Body of pancreas (tissue), 4 donors: ENCODE measurements at regions not wholly inside any gene's neighbourhood (a gene's known extent, or its start where the extent isn't known, plus 50 kb on each side); places are given as distances from the start of the nearest gene placed in this dataset.

Experiments used
- ATAC-seq: fragments of 150-250 bp; one replicate; pipeline ENCODE4 v1.9.1; 2016
- DNase-seq, 4 donors: peaks; one replicate each; pipeline ENCODE4 v3.0.0-alpha.2; 2019
- H3K27ac ChIP-seq, 4 donors: fragments of 200-600 bp; sonication (generic); 1 replicate in 3 of 4; 2 replicates in 1 of 4; pipeline versions ENCODE4 v1.5.1 to v1.6.1; 2016 to 2019; ENCODE audit warnings: mild to moderate bottlenecking in 1 of 4, mixed read lengths in 1 of 4, moderate library complexity in 1 of 4
- H3K27me3 ChIP-seq, 2 donors: fragments of 200-600 bp; sonication (generic); one replicate each; pipeline ENCODE4 v1.6.0; 2016; ENCODE audit warnings: mild to moderate bottlenecking in 1 of 2
- H3K36me3 ChIP-seq, 2 donors: fragments of 200-600 bp; sonication (generic); replicated peaks in 1 of 2; 2 replicates each; pipeline ENCODE4 v1.5.1; 2016; ENCODE audit warnings: low read depth in 2 of 2; ENCODE audit not compliant: insufficient read depth in 1 of 2
- H3K4me1 ChIP-seq: fragments of 200-600 bp; sonication (generic); one replicate; pipeline ENCODE4 v1.6.0; 2016
- H3K4me3 ChIP-seq, 2 donors: fragments of 200-600 bp; sonication (generic); 1 replicate in 1 of 2; 2 replicates in 1 of 2; pipeline ENCODE4 v1.5.1; 2016 to 2019
- H3K9me3 ChIP-seq, 3 donors: fragments of 200-600 bp; sonication (generic); 1 replicate in 2 of 3; 2 replicates in 1 of 3; pipeline ENCODE4 v1.5.1; 2016
- CTCF ChIP-seq, 7 experiments: fragments of 450-650 bp in 4 of 7; fragments of 200-600 bp in 3 of 7; sonication (generic) in 3 of 7; IDR thresholded peaks; one replicate each; pipeline ENCODE4 v1.5.1; 2016 to 2019; ENCODE audit warnings: antibody characterized with exemption in 7 of 7
- POLR2A ChIP-seq, 3 donors: fragments of 450-650 bp; IDR thresholded peaks; one replicate each; pipeline ENCODE4 v1.6.1; 2016; ENCODE audit warnings: antibody characterized with exemption in 3 of 3, mild to moderate bottlenecking in 2 of 3
- WGBS, 2 donors: methylation state at CpG; one replicate each; pipeline ENCODE4 v1.1.5; 2017; 5-methylcytosine and 5-hydroxymethylcytosine counted together
- intact Hi-C: fragments of 100-400 bp; cut with DNase I; formaldehyde crosslinking; loops from one replicate; pipeline ENCODE4 v1.15.1; 2023

GRCh38 chr6:40803897-40804702, 216.9 kb upstream of the LRFN2 start:
- Histone ChIP-seq H3K4me3 (no peak overlapping the region), H3K27me3 (no peaks in the 10 kb centered on the region), H3K36me3 (no peaks in the 10 kb centered on the region), H3K4me1 (no peaks in the 10 kb centered on the region), H3K9me3 (no peaks in the 10 kb centered on the region), H3K27ac (no peak overlapping the region)
- WGBS, 2 donors: 88 to 95% methylated on average over 1 of the region's 1 CpG
- DNase-seq: no peak
- intact Hi-C loops: no loop called here
- no peak for TF ChIP-seq CTCF (IDR thresholded peaks at IDR 0.05)
- no peak for TF ChIP-seq POLR2A (IDR thresholded peaks at IDR 0.05)
- ATAC-seq: no peak

GRCh38 chr6:40802481-40802880, 215.3 kb upstream of the LRFN2 start:
- no peak for DNase-seq
- Histone ChIP-seq H3K36me3 (no peaks in the 10 kb centered on the region), H3K27me3 (no peaks in the 10 kb centered on the region), H3K4me3 (no peak overlapping the region), H3K27ac (no peak overlapping the region), H3K9me3 (no peaks in the 10 kb centered on the region), H3K4me1 (no peaks in the 10 kb centered on the region)
- intact Hi-C loops: no loop called here
- no peak for TF ChIP-seq POLR2A (IDR thresholded peaks at IDR 0.05)
- ATAC-seq: no peak
- WGBS, 2 donors: 68 to 76% methylated on average over 5 of the region's 5 CpGs

- Histone ChIP-seq H3K4me1 (no peaks in the 10 kb centered on the region), H3K27me3 (no peaks in the 10 kb centered on the region), H3K27ac (no peak overlapping the region), H3K4me3 (no peak overlapping the region), H3K9me3 (no peaks in the 10 kb centered on the region), H3K36me3 (no peaks in the 10 kb centered on the region)
- intact Hi-C loops: no loop called here
- DNase-seq (no peak), ATAC-seq (no peak)
- WGBS, 2 donors: 58 to 61% methylated on average over 8 of the region's 8 CpGs
- TF ChIP-seq POLR2A (IDR thresholded peaks at IDR 0.05) (no peak), CTCF (IDR thresholded peaks at IDR 0.05) (no peak)
These were observed 212.4 kb upstream of the LRFN2 start for GRCh38 chr6:40799296-40800140.

- no peak for DNase-seq
- 85 to 86% methylated on average over 7 of the region's 7 CpGs for WGBS, 2 donors
- no peaks in the 10 kb centered on the region for H3K9me3 ChIP-seq
These were observed 211.1 kb upstream of the LRFN2 start for GRCh38 chr6:40798069-40798770.

More at GRCh38 chr6:40798069-40798770, 211.1 kb upstream of the LRFN2 start:
- Histone ChIP-seq H3K36me3 (no peaks in the 10 kb centered on the region), H3K4me1 (no peaks in the 10 kb centered on the region), H3K27me3 (no peaks in the 10 kb centered on the region), H3K27ac (no peak overlapping the region), H3K4me3 (no peak overlapping the region)
- ATAC-seq: no peak
- TF ChIP-seq POLR2A (IDR thresholded peaks at IDR 0.05) (no peak), CTCF (IDR thresholded peaks at IDR 0.05) (no peak)
- intact Hi-C loops: no loop called here
